HEK293T (cell line): ENCODE measurements at regions not wholly inside any gene's neighbourhood (a gene's known extent, or its start where the extent isn't known, plus 50 kb on each side); places are given as distances from the start of the nearest gene placed in this dataset.

Source experiments
- CTCF ChIA-PET: fragments of 350-600 bp; formaldehyde crosslinking; extraction: SDS; loops from one replicate; lab custom pipeline; 2021; ENCODE audit warnings: antibody characterized with exemption, inconsistent platforms; lab: Yijun Ruan, JAX
- POLR2A ChIA-PET: fragments of 350-600 bp; formaldehyde crosslinking; extraction: SDS; loops from one replicate; lab custom pipeline; 2020; ENCODE audit warnings: antibody characterized with exemption, inconsistent platforms; lab: Yijun Ruan, JAX
- DNase-seq: peaks from one replicate; pipeline ENCODE4 v3.0.0; 2012; ENCODE audit warnings: mixed read lengths; ENCODE audit errors: extremely low spot score
- ARNT ChIP-seq: fragments of 450-650 bp; IDR thresholded peaks from 2 replicates; pipeline ENCODE4 v1.6.1; 2017; ENCODE audit warnings: mild to moderate bottlenecking
- BHLHE40 ChIP-seq: fragments of 450-650 bp; IDR thresholded peaks from 2 replicates; pipeline ENCODE4 v1.6.1; 2016; ENCODE audit warnings: mild to moderate bottlenecking, moderate library complexity, borderline replicate concordance
- CTBP1 ChIP-seq: fragments of 450-650 bp; IDR thresholded peaks from 2 replicates; pipeline ENCODE4 v1.6.1; 2016; ENCODE audit warnings: borderline replicate concordance
- ELF4 ChIP-seq: fragments of 450-650 bp; IDR thresholded peaks from 2 replicates; pipeline ENCODE4 v1.6.1; 2017; ENCODE audit warnings: antibody characterized with exemption
- FOXA1 ChIP-seq: fragments of 450-650 bp; IDR thresholded peaks from 2 replicates; pipeline ENCODE4 v1.6.1; 2016; ENCODE audit warnings: mild to moderate bottlenecking
- FOXK2 ChIP-seq: fragments of 450-650 bp; IDR thresholded peaks from 2 replicates; pipeline ENCODE4 v1.6.1; 2016; ENCODE audit warnings: mild to moderate bottlenecking
- FOXM1 ChIP-seq: fragments of 450-650 bp; IDR thresholded peaks from 2 replicates; pipeline ENCODE4 v1.6.1; 2017; ENCODE audit warnings: mild to moderate bottlenecking, borderline replicate concordance
- HDGF ChIP-seq: fragments of 450-650 bp; IDR thresholded peaks from 2 replicates; pipeline ENCODE4 v1.6.1; 2017; ENCODE audit warnings: antibody characterized with exemption, borderline replicate concordance
- L3MBTL2 ChIP-seq: fragments of 450-650 bp; conservative IDR thresholded peaks from 2 replicates; pipeline ENCODE4 v1.6.1; 2016; ENCODE audit warnings: mild to moderate bottlenecking
- LEF1 ChIP-seq: fragments of 450-650 bp; IDR thresholded peaks from 2 replicates; pipeline ENCODE4 v1.6.1; 2017; ENCODE audit warnings: mild to moderate bottlenecking, borderline replicate concordance
- NFRKB ChIP-seq: fragments of 450-650 bp; IDR thresholded peaks from 2 replicates; pipeline ENCODE4 v1.6.1; 2016; ENCODE audit warnings: mild to moderate bottlenecking, moderate library complexity
- PKNOX1 ChIP-seq: fragments of 450-650 bp; IDR thresholded peaks from 2 replicates; pipeline ENCODE4 v1.6.1; 2016
- SP1 ChIP-seq: fragments of 450-650 bp; IDR thresholded peaks from 2 replicates; pipeline ENCODE4 v1.6.1; 2017
- SUZ12 ChIP-seq: fragments of 450-650 bp; IDR thresholded peaks from 2 replicates; pipeline ENCODE4 v1.6.1; 2016; ENCODE audit warnings: mild to moderate bottlenecking
- TARDBP ChIP-seq: fragments of 450-650 bp; IDR thresholded peaks from 2 replicates; pipeline ENCODE4 v1.6.1; 2016
- ZNF384 ChIP-seq: fragments of 450-650 bp; IDR thresholded peaks from 2 replicates; pipeline ENCODE4 v1.6.1; 2016

DNA sequence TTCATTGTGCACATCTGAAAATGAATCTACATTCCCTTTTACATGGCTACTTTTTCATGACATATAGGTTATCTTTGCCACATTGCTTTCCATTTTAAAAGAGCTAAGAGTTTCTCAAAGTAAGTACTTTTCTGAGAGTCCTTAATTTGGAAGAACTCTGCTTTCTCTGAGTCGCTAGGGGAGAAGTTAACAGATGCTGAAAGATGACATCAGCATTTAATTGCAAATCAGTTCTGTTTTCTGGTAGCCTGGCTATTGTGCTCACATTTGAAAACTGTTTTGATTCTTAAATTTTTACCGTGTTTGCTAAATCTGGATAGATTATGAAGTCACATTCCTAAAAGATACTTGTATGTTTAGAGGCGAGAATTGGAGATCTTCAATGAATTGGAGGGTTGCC lies 107.7 kb upstream of the C1QTNF9B start:
- no peak for TF ChIP-seq L3MBTL2
- no peak for TF ChIP-seq ELF4
- no peak for TF ChIP-seq ARNT
- TF ChIP-seq SP1 = no peak
- no peak for TF ChIP-seq NFRKB
- no peak for TF ChIP-seq LEF1
- TF ChIP-seq ZNF384 = no peak
- TF ChIP-seq HDGF = no peak
- no peak for TF ChIP-seq BHLHE40
- no peak for TF ChIP-seq CTBP1
- no peak for TF ChIP-seq FOXA1
- no peak for TF ChIP-seq PKNOX1
- TF ChIP-seq FOXM1 = no peak
- no peak for DNase-seq
- ChIA-PET POLR2A (no interaction called here), CTCF (interaction anchor here (1.5 kb wide), 1 partner anchor 14 kb away, joined by 3 read pairs; no protein-coding TSS in a partner anchor)

DNA sequence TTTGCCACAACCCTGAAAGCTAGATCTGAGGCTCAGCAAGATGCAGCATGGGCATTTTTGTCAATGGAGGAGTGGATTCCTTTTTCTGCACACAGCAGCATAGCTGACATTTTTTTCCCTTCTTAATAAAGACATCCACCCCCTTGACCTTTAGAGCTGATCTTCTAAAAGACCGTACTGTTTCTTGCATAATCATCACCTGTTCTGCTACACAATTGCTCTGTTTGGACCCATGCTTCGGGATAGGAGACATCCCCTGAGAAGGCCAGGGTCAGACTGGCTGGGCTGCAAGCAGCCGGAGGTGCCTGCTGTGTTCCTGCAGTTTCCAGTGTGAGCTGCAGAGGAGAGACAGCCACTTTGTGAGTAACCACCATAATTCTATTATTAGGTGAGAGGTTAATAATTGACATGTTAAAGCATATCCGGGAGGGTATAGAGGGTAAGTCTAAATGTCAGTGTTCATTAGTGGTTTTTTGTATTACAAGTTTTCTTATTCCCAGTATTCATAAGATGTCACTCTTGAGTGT lies 108.5 kb upstream of the C1QTNF9B start:
- no peak for TF ChIP-seq ZNF384
- no peak for DNase-seq
- POLR2A ChIA-PET = no interaction called here
- CTCF ChIA-PET = interaction anchor here (1.5 kb wide), 1 partner anchor 14 kb away, joined by 3 read pairs; no protein-coding TSS in a partner anchor

GRCh38 chr13:24006520-24007248 lies 109.4 kb upstream of the C1QTNF9B start:
- ChIA-PET CTCF (no interaction called here), POLR2A (no interaction called here)
- TF ChIP-seq ELF4 (no peak), LEF1 (no peak), TARDBP (no peak), FOXA1 (no peak), NFRKB (no peak), FOXK2 (no peak), SP1 (no peak), L3MBTL2 (no peak), SUZ12 (no peak), ARNT (no peak), HDGF (no peak), PKNOX1 (no peak), BHLHE40 (no peak), FOXM1 (no peak), ZNF384 (no peak), CTBP1 (no peak)
- no peak for DNase-seq

DNA sequence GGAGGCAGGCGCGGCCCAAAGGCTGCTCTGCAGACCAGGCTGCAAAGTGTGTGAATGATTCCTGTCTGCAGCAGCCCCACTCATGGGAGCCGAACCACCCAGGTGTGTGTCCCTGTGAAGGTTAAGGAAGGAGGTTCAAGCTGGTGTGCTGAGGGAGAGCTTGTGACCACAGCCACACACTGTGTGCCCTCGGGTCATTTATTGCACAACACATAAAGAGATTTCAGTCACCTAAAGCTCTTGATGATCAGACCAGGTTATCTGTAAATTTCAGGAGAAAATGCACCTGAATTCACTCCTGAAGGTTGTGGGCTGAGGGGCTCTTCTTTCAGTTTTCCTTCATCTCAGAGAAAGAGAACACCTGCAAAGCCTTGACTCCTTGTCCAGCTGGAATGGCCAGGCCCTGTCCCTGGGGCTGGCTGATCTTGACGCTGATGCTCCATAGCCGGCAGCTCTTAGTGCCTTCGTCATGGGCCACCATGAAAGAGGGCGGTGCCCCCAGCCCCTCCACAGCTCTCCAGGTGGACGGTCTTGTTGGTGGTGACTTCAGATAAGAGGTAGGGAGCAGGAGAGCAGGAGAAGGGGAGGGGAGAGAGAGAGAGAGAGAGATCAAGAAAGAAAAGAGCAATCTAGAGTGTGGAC lies 110.8 kb upstream of the C1QTNF9B start:
- CTCF ChIA-PET = no interaction called here
- DNase-seq = no peak
- POLR2A ChIA-PET = no interaction called here
- TF ChIP-seq FOXK2 (no peak), NFRKB (no peak), FOXA1 (no peak), SP1 (no peak), LEF1 (no peak), ZNF384 (no peak), L3MBTL2 (no peak), HDGF (no peak), SUZ12 (no peak), FOXM1 (no peak), ELF4 (no peak), ARNT (no peak), BHLHE40 (no peak), CTBP1 (no peak), PKNOX1 (no peak), TARDBP (no peak)

DNA sequence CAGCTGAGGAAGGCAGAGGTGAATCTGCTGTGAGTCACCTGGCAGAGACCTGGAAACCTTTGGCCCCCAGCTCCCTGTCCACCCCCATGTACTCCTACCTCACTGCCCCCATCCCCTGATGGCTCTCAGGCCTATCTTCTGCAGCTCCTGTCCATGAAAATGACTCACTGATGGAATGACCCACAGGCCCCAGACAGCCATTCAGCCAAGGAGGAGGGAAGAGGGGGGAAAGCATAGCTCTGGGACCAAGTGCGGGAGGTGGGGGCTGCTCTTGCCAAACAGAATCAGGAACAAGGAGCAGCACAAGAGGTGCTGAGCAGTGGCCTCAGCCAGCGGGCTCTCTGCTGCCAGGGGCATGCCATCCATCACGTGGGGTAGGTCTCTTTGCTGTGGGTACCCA lies 111.4 kb upstream of the C1QTNF9B start:
- TF ChIP-seq PKNOX1 (no peak), SP1 (no peak), SUZ12 (no peak), CTBP1 (no peak), ELF4 (no peak), BHLHE40 (no peak), HDGF (no peak), ZNF384 (no peak), FOXM1 (no peak), TARDBP (no peak), LEF1 (no peak), FOXK2 (no peak), ARNT (no peak), FOXA1 (no peak)
- ChIA-PET CTCF (interaction anchor here (0.8 kb wide), 1 partner anchor 211 kb away, joined by 3 read pairs; no protein-coding TSS in a partner anchor), POLR2A (no interaction called here)
- DNase-seq = no peak
